ENCODE measurements at regions not wholly inside any gene's neighbourhood (a gene's known extent, or its start where the extent isn't known, plus 50 kb on each side); places are given as distances from the start of the nearest gene placed in this dataset.

DNA sequence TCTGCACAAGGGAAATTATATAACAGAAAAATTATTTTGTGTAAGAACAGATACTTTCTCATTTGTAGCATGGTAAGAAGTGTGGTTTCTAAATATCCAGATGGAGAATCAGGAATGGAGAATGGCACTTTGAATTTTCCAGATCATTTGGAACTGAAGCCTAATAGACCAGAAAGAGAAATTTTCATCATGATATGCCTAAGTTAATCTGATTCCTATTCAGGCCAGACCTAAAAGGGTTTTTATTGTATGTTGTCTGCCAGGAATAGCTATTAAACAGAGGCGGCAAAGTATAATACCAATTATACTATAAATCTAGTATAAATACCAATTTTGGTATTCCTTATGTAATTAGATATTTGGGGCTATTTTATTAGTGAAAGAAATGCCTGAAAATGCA lies 382.7 kb upstream of the FAR2 start:
- no peak for DNase-seq (ENCODE audit: low read depth in 2 of 2)
- TF ChIP-seq, protein P1, sequence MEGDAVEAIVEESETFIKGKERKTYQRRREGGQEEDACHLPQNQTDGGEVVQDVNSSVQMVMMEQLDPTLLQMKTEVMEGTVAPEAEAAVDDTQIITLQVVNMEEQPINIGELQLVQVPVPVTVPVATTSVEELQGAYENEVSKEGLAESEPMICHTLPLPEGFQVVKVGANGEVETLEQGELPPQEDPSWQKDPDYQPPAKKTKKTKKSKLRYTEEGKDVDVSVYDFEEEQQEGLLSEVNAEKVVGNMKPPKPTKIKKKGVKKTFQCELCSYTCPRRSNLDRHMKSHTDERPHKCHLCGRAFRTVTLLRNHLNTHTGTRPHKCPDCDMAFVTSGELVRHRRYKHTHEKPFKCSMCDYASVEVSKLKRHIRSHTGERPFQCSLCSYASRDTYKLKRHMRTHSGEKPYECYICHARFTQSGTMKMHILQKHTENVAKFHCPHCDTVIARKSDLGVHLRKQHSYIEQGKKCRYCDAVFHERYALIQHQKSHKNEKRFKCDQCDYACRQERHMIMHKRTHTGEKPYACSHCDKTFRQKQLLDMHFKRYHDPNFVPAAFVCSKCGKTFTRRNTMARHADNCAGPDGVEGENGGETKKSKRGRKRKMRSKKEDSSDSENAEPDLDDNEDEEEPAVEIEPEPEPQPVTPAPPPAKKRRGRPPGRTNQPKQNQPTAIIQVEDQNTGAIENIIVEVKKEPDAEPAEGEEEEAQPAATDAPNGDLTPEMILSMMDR (IDR thresholded peaks at IDR 0.05; ENCODE audit: low read depth, low read length) = no peak

DNA sequence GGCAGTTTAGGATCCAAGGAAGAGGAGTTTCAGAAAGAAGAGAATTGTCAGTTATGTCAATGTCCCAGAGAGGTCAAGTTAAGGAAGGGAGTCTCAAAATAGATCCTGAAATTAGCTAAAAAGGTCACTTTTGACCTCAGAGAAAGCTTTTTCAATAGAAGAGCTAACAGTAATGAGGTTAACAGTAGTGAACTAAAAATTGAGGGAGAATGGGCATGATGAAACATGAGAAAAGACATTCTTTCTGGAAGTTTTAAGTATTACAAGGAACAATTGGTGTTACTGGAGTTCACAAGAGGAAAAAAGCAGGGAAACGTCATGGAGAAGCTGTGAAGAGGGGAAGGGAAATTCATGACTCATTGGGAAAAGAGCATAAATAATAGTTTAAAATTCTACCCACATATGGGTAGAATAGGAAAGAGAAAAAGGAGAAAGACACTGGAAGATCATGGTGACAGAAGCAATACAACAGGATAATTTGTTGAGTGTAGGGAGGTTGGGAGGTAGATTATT lies 381.2 kb upstream of the FAR2 start:
- no peak overlapping the region for H3K4me3 ChIP-seq (replicated peaks in 1 of 2; ENCODE audit: low read depth in 2 of 2, low read length in 2 of 2)
- DNase-seq (ENCODE audit: low read depth in 2 of 2) = peak; percentile 10 to 12
- TF ChIP-seq, protein P1 (IDR thresholded peaks at IDR 0.05; ENCODE audit: low read depth, low read length) = no peak

More for the DNA sequence above, 382.7 kb upstream of the FAR2 start:
- H3K4me3 ChIP-seq (replicated peaks in 1 of 2; ENCODE audit: low read depth in 2 of 2, low read length in 2 of 2) = no peak overlapping the region

DNA sequence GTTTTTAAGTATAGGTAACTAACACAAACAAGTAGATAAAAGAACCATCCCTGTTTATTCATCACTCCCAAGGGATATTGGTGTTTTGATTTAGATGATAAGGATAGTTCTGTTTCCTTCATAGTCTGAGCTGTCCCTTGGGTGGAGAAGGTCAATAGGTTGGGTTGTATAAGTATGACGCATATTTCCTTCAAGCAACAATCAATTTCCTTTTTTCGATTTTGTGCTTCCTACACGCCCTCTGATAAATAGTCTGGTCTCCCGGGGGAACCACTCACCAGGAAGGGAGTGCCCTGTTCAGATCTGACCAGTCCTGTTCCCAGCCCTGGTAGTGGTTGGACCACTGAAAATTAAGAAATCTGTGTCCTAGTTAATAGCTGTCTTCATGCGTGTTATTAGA lies 378.8 kb upstream of the FAR2 start:
- no peak overlapping the region for H3K4me3 ChIP-seq (replicated peaks in 1 of 2; ENCODE audit: low read depth in 2 of 2, low read length in 2 of 2)
- TF ChIP-seq, protein P1 (IDR thresholded peaks at IDR 0.05; ENCODE audit: low read depth, low read length) = no peak
- peak; percentile 21 to 74 for DNase-seq (ENCODE audit: low read depth in 2 of 2)

DNA sequence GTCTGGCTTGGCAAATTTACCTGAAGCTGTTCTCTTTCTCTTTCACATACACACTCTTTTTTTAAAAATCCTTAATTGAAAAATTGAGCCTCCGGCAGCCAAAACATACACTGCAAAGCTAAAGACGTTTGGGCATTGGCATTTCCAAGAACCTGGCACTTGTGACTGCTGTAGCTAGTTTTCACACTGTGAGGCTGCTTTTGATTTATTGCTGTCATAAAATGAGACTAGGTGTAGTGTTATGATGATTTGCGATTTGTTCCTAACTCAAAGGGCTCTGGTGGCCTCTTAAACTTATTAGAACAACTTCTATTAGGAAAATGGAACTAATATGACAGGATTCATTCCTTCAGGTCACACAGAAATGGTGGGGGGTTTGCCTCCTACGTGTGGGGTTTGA lies 377.1 kb upstream of the FAR2 start:
- no peak overlapping the region for H3K4me3 ChIP-seq (replicated peaks in 1 of 2; ENCODE audit: low read depth in 2 of 2, low read length in 2 of 2)
- no peak for DNase-seq (ENCODE audit: low read depth in 2 of 2)
- TF ChIP-seq, protein P1 (IDR thresholded peaks at IDR 0.05; ENCODE audit: low read depth, low read length) = no peak

DNA sequence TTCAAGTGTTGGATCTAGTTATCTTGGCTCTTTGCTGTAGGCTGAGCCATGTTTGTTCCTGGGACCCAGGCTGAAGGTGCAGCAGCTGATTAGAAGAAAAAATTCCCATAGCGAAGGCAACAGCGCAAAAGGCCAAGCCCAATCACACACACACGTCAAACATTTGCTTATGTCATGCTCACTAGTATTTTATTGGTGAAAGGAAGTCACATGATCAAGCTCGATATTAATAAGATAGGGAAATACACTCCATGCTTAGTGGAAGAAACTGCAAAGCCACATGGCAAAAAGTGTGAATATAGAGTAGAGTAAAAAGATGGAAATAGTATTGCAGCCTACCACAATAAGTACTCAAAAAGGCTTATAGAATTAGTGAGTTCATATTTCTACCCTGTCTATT lies 373.5 kb upstream of the FAR2 start:
- TF ChIP-seq, protein P1 (IDR thresholded peaks at IDR 0.05; ENCODE audit: low read depth, low read length) = no peak
- no peak overlapping the region for H3K4me3 ChIP-seq (replicated peaks in 1 of 2; ENCODE audit: low read depth in 2 of 2, low read length in 2 of 2)
- no peak for DNase-seq (ENCODE audit: low read depth in 2 of 2)

DNA sequence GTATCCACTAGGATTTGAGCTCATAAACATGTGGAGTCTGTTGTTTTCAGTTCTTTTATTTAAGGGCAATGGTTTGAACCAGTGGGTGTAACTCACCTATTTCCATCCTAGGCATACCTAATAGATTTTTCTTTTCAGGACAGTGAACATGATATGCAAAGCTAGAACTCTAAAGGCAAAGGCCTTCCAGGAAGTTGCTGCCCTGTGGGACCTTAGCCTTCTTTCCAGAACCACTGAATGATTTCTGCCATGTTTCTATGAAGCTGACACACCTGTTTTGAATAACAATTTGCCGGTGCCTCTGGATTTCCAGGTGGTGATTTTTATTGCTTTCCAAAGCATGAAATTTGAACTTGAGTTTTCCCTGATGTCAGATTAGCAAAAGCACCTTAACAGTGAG lies 372.9 kb upstream of the FAR2 start:
- TF ChIP-seq, protein P1 (IDR thresholded peaks at IDR 0.05; ENCODE audit: low read depth, low read length) = no peak
- DNase-seq (ENCODE audit: low read depth in 2 of 2) = no peak
- no peak overlapping the region for H3K4me3 ChIP-seq (replicated peaks in 1 of 2; ENCODE audit: low read depth in 2 of 2, low read length in 2 of 2)

DNA sequence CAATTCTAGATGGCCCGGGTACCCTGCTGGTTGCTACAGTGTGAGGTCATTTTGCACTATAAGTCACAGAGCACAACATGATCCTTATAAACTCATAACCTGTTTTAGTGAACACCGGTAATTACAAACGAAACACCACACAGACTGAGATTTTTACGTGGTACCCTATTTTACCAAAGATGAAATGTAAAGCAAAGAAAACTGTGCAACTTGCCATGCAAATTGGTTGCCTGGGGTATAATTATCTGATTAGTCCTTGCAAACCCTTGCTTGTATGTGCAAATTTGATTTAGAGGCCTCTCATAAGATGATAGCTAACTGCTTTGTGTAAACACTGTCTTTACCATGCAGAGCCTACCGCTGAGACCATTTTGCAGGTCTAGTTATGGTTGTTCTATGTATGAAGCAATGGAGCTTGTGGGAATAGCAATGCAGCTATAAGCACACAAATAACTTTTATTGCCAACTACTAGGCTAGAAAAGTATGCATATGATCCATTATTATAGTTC lies 372.1 kb upstream of the FAR2 start:
- TF ChIP-seq, protein P1 (IDR thresholded peaks at IDR 0.05; ENCODE audit: low read depth, low read length) = no peak
- DNase-seq (ENCODE audit: low read depth in 2 of 2) = no peak
- no peak overlapping the region for H3K4me3 ChIP-seq (replicated peaks in 1 of 2; ENCODE audit: low read depth in 2 of 2, low read length in 2 of 2)
